ENCODE measurements at regions not wholly inside any gene's neighbourhood (a gene's known extent, or its start where the extent isn't known, plus 50 kb on each side); places are given as distances from the start of the nearest gene placed in this dataset.

DNA sequence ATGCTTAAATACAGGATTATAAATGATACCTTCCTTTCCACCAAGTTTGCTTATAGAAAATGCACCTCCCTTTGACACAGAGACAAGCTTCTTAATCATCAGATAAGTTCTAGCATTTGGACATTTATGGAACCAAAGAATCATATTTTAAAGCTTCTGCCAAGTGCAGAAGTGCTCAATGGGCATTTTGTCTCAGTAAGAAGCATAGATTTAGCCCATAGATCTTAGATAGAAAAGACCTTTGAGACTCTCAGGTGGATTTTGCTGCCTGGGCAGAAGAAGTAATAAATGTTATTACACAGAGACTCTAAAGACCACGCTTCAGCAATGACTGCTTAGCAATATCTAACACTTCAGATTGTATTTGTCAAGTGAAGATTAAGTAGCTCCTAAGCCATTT lies 174.6 kb downstream of the VEGFC start:
- Histone ChIP-seq H3K23ac (ENCODE audit: insufficient read length, low read depth, low read length) (no peak overlapping the region), H3K79me1 (ENCODE audit: insufficient read depth, low read depth, low read length, poor library complexity, severe bottlenecking) (no peaks in the 10 kb centered on the region), H2BK20ac (ENCODE audit: low read depth, low read length, poor library complexity, severe bottlenecking) (no peak overlapping the region), H3K14ac (ENCODE audit: insufficient read depth, low read length) (no peak overlapping the region), H3K9ac (ENCODE audit: extremely low read depth, insufficient read length, low read length) (no peak overlapping the region), H3K4ac (ENCODE audit: low read depth, low read length) (no peak overlapping the region), H2BK5ac (ENCODE audit: insufficient read length, low read length) (no peak overlapping the region), H2AK5ac (ENCODE audit: insufficient read length, low read length) (no peak overlapping the region), H3K4me1 (ENCODE audit: insufficient read depth, low read length) (no peaks in the 10 kb centered on the region), H3K9me3 (ENCODE audit: control insufficient read depth, low read depth, low read length) (no peaks in the 10 kb centered on the region), H4K91ac (ENCODE audit: insufficient read length, low read depth, low read length) (no peak overlapping the region), H3K4me2 (ENCODE audit: insufficient read depth, insufficient read length, low read length) (no peak overlapping the region), H4K20me1 (ENCODE audit: control insufficient read depth, insufficient read depth, insufficient read length) (no peaks in the 10 kb centered on the region), H2BK120ac (ENCODE audit: low read depth, low read length, poor library complexity, severe bottlenecking) (no peak overlapping the region), H2BK12ac (ENCODE audit: insufficient read length, low read depth, low read length) (no peak overlapping the region), H2BK15ac (ENCODE audit: low read depth, low read length) (no peak overlapping the region), H3K23me2 (ENCODE audit: insufficient read length, low read depth, low read length, poor library complexity, severe bottlenecking) (no peaks in the 10 kb centered on the region), H3K27me3 (ENCODE audit: insufficient read depth, low read length) (no peaks in the 10 kb centered on the region), H3K56ac (ENCODE audit: insufficient read length, low read depth, low read length) (no peak overlapping the region), H3T11ph (ENCODE audit: low read length) (no peak overlapping the region), H4K5ac (ENCODE audit: insufficient read length, low read depth, low read length) (no peak overlapping the region), H3K27ac (ENCODE audit: insufficient read length, low read depth, low read length) (no peak overlapping the region), H2AFZ (ENCODE audit: low read length) (no peak overlapping the region), H3K18ac (ENCODE audit: insufficient read length, low read depth, low read length) (no peak overlapping the region), H4K8ac (replicated peaks; ENCODE audit: insufficient read length, low read depth, low read length) (no peak overlapping the region), H3K79me2 (ENCODE audit: insufficient read depth, low read length) (no peaks in the 10 kb centered on the region)
- no peak overlapping the region for H3K4me3 Mint-ChIP-seq
- no peaks in the 10 kb centered on the region for H3K27me3 Mint-ChIP-seq (ENCODE audit: low read depth)
- WGBS (ENCODE audit: extremely low coverage, insufficient read length, low lambda C conversion rate), result no CpG with 5 or more reads among the region's 1 CpG
- DNase-seq, result no peak
- no peak overlapping the region for H3K27ac Mint-ChIP-seq
- H3K4me1 Mint-ChIP-seq, result no peaks in the 10 kb centered on the region
- H3K9me3 Mint-ChIP-seq, result no peaks in the 10 kb centered on the region; a peak in 1 of 5 replicates
- peaks cover 0 to 4% (median 0%) of the 10 kb centered on the region in 3 experiments; a peak in 2 of 7 replicates for H3K36me3 Mint-ChIP-seq (ENCODE audit: insufficient read depth in 1 of 3, low read depth in 3 of 3)
- TF ChIP-seq, protein P1, sequence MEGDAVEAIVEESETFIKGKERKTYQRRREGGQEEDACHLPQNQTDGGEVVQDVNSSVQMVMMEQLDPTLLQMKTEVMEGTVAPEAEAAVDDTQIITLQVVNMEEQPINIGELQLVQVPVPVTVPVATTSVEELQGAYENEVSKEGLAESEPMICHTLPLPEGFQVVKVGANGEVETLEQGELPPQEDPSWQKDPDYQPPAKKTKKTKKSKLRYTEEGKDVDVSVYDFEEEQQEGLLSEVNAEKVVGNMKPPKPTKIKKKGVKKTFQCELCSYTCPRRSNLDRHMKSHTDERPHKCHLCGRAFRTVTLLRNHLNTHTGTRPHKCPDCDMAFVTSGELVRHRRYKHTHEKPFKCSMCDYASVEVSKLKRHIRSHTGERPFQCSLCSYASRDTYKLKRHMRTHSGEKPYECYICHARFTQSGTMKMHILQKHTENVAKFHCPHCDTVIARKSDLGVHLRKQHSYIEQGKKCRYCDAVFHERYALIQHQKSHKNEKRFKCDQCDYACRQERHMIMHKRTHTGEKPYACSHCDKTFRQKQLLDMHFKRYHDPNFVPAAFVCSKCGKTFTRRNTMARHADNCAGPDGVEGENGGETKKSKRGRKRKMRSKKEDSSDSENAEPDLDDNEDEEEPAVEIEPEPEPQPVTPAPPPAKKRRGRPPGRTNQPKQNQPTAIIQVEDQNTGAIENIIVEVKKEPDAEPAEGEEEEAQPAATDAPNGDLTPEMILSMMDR (conservative IDR thresholded peaks at IDR 0.05), result no peak
